ENCODE measurements at regions not wholly inside any gene's neighbourhood (a gene's known extent, or its start where the extent isn't known, plus 50 kb on each side); places are given as distances from the start of the nearest gene placed in this dataset.

- intact Hi-C loops (cut with micrococcal nuclease; ENCODE audit: unreplicated experiment): no loop called here
- TF ChIP-seq TCF7L2 (IDR thresholded peaks at IDR 0.05; ENCODE audit: low read depth, low read length): no peak
- TF ChIP-seq CTCF (IDR thresholded peaks at IDR 0.05): no peak
- TF ChIP-seq REST (IDR thresholded peaks at IDR 0.05; ENCODE audit: insufficient read depth in 1 of 2, low read depth in 2 of 2, low read length in 1 of 2): no peak
- no peak for TF ChIP-seq SIN3A (IDR thresholded peaks at IDR 0.05; ENCODE audit: borderline replicate concordance, insufficient read depth, low read depth, low read length)
- TF ChIP-seq POLR2AphosphoS5 (IDR thresholded peaks at IDR 0.05; ENCODE audit: low read depth, low read length): no peak
- H3K4me1 ChIP-seq (ENCODE audit: control insufficient read depth, insufficient read depth, low read length): no peaks in the 10 kb centered on the region
- no peaks in the 10 kb centered on the region for H3K36me3 ChIP-seq (ENCODE audit: control insufficient read depth, insufficient read depth, low read length)
- H3K27ac ChIP-seq (ENCODE audit: low read length): no peak overlapping the region
- H3K27me3 ChIP-seq (ENCODE audit: control insufficient read depth, insufficient read depth, low read length): no peaks in the 10 kb centered on the region
- DNase-seq (ENCODE audit: low read depth, low spot score) (no peak), ATAC-seq (no peak)
- ChIA-PET POLR2A (no interaction called here), CTCF (interaction anchor here (0.5 kb wide), 1 partner anchor 586 kb away, joined by 7 read pairs; no protein-coding TSS in a partner anchor)
- no peak overlapping the region for H3K4me3 ChIP-seq (ENCODE audit: low read depth in 2 of 2, low read length in 2 of 2)
- BruUV-seq (replicated peaks): no TSS peak
- in situ Hi-C loops (cut with HindIII; ENCODE audit: low pct_unique_long_range_greater_than_20kb, low sequenced_read_pairs): no loop called here
- no peaks in the 10 kb centered on the region for H3K9me3 ChIP-seq (ENCODE audit: control insufficient read depth, insufficient read depth, low read depth, low read length)
Measured at GRCh38 chr3:79937567-79937966, 169.8 kb upstream of the ROBO1 start.

DNA sequence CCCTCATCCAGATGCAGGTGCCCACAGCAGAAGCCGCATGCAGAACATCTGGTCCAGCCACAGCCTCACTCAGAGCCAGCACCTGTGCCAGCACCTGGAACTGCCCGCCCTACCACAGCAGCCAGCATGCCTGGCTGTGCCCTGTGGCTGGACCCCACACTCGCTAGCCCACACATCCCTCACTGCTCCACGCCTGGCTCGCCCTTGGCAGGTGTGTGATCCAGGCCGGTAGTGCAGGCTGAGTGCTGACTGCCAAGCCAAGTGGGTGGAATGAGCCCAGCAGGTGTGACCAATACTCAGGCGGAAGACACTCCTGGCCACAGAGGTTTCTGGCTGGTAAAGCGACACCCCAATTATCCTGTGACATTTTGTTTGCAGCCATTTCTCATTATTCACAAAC is 162.4 kb upstream of the ROBO1 start:
- no peak overlapping the region for H3K27ac ChIP-seq (ENCODE audit: low read length)
- no peak overlapping the region for H3K4me3 ChIP-seq (ENCODE audit: low read depth in 2 of 2, low read length in 2 of 2)
- ChIA-PET POLR2A (no interaction called here), CTCF (no interaction called here)
- TF ChIP-seq SIN3A (IDR thresholded peaks at IDR 0.05; ENCODE audit: borderline replicate concordance, insufficient read depth, low read depth, low read length) (no peak), CTCF (IDR thresholded peaks at IDR 0.05) (no peak), TCF7L2 (IDR thresholded peaks at IDR 0.05; ENCODE audit: low read depth, low read length) (no peak), REST (IDR thresholded peaks at IDR 0.05; ENCODE audit: insufficient read depth in 1 of 2, low read depth in 2 of 2, low read length in 1 of 2) (no peak), POLR2AphosphoS5 (IDR thresholded peaks at IDR 0.05; ENCODE audit: low read depth, low read length) (no peak)
- in situ Hi-C loops (cut with HindIII; ENCODE audit: low pct_unique_long_range_greater_than_20kb, low sequenced_read_pairs): no loop called here
- H3K9me3 ChIP-seq (ENCODE audit: control insufficient read depth, insufficient read depth, low read depth, low read length): no peaks in the 10 kb centered on the region
- H3K27me3 ChIP-seq (ENCODE audit: control insufficient read depth, insufficient read depth, low read length): no peaks in the 10 kb centered on the region
- no peaks in the 10 kb centered on the region for H3K4me1 ChIP-seq (ENCODE audit: control insufficient read depth, insufficient read depth, low read length)
- H3K36me3 ChIP-seq (ENCODE audit: control insufficient read depth, insufficient read depth, low read length): no peaks in the 10 kb centered on the region
- DNase-seq (ENCODE audit: low read depth, low spot score) (no peak), ATAC-seq (no peak)
- no TSS peak for BruUV-seq (replicated peaks)
- intact Hi-C loops (cut with micrococcal nuclease; ENCODE audit: unreplicated experiment): no loop called here

Measured in Panc1 (cell line).